GM18507 (cell line): ENCODE measurements at regions not wholly inside any gene's neighbourhood (a gene's known extent, or its start where the extent isn't known, plus 50 kb on each side); places are given as distances from the start of the nearest gene placed in this dataset.
"Not testable (repeated sequence)": the region's sequence is repeated elsewhere in the genome, so short reads cannot be mapped to it uniquely, and the experiment has no call there.

Source experiments
- DNase-seq: peaks from one replicate; pipeline ENCODE4 v3.0.0; 2011; ENCODE audit warnings: low read depth; ENCODE audit not compliant: insufficient read length; ENCODE audit errors: extremely low spot score
- FAIRE-seq: peaks from 2 replicates; lab custom pipeline; 2011; peaks lifted over from hg19 to GRCh38; lab: Jason Lieb, UNC

- FAIRE-seq, result no peak
These were observed 244.4 kb downstream of the GALC start for GRCh38 chr14:87748558-87748957.

GRCh38 chr14:87745507-87746118 is 247.4 kb downstream of the GALC start:
- DNase-seq, result no peak
- peak; percentile 38 for FAIRE-seq

More at GRCh38 chr14:87748558-87748957, 244.4 kb downstream of the GALC start:
- no peak for DNase-seq

GRCh38 chr14:87734577-87735360 is 258.2 kb downstream of the GALC start:
- DNase-seq, FAIRE-seq: not testable (repeated sequence)

GRCh38 chr14:87733115-87733514 is 259.9 kb downstream of the GALC start:
- not testable (repeated sequence) for DNase-seq, FAIRE-seq

- FAIRE-seq (no peak), DNase-seq (no peak)
These were observed 260.4 kb downstream of the GALC start for GRCh38 chr14:87732562-87732961.

- DNase-seq, result no peak
These were observed 267.7 kb downstream of the GALC start for GRCh38 chr14:87725318-87725717.

GRCh38 chr14:87712396-87713090 is 280.4 kb downstream of the GALC start:
- FAIRE-seq, result no peak

More at GRCh38 chr14:87725318-87725717, 267.7 kb downstream of the GALC start:
- no peak for FAIRE-seq

GRCh38 chr14:87705439-87705896 is 287.5 kb downstream of the GALC start:
- FAIRE-seq (no peak), DNase-seq (no peak)

More at GRCh38 chr14:87712396-87713090, 280.4 kb downstream of the GALC start:
- DNase-seq, result no peak

GRCh38 chr14:87698481-87698880 is 294.5 kb downstream of the GALC start:
- no peak for FAIRE-seq
- DNase-seq, result no peak

GRCh38 chr14:87696485-87696884 is 296.5 kb downstream of the GALC start:
- no peak for DNase-seq
- no peak for FAIRE-seq

- DNase-seq, result no peak
- FAIRE-seq, result no peak
These were observed 301.7 kb downstream of the GALC start for GRCh38 chr14:87691042-87691881.

- FAIRE-seq (no peak), DNase-seq (no peak)
These were observed 302.8 kb downstream of the GALC start for GRCh38 chr14:87690076-87690613.

- no peak for FAIRE-seq
These were observed 304.5 kb downstream of the GALC start for GRCh38 chr14:87688524-87688923.

GRCh38 chr14:87687420-87687819 is 305.6 kb downstream of the GALC start:
- DNase-seq (no peak), FAIRE-seq (no peak)

More at GRCh38 chr14:87688524-87688923, 304.5 kb downstream of the GALC start:
- no peak for DNase-seq

GRCh38 chr14:87686746-87687145 is 306.2 kb downstream of the GALC start:
- FAIRE-seq, result no peak

GRCh38 chr14:87679866-87680265 is 313.1 kb downstream of the GALC start:
- FAIRE-seq (no peak), DNase-seq (no peak)

More at GRCh38 chr14:87686746-87687145, 306.2 kb downstream of the GALC start:
- no peak for DNase-seq

- no peak for FAIRE-seq
- no peak for DNase-seq
These were observed 314.4 kb downstream of the GALC start for GRCh38 chr14:87678624-87679023.

- DNase-seq, result no peak
- FAIRE-seq, result no peak
These were observed 316.1 kb downstream of the GALC start for GRCh38 chr14:87676814-87677437.

GRCh38 chr14:87667659-87668058 is 325.3 kb downstream of the GALC start:
- no peak for FAIRE-seq
- no peak for DNase-seq
